Erythroblast (primary cell): ENCODE measurements at regions not wholly inside any gene's neighbourhood (a gene's known extent, or its start where the extent isn't known, plus 50 kb on each side); places are given as distances from the start of the nearest gene placed in this dataset.

Experiments
- GATA1 ChIP-seq: IDR thresholded peaks from 2 replicates; pipeline ENCODE4 v1.6.1; 2011; ENCODE audit warnings: low read depth, mild to moderate bottlenecking, control low read depth, low read length, moderate library complexity
- POLR2A ChIP-seq: IDR thresholded peaks from 2 replicates; pipeline ENCODE4 v1.6.1; 2011; ENCODE audit warnings: mild to moderate bottlenecking, low read length

- TF ChIP-seq POLR2A (no peak), GATA1 (no peak)
Observed at GRCh38 chr4:189763583-189763982, 177.1 kb upstream of the FRG1 start.
